HEK293T (cell line): ENCODE measurements at regions not wholly inside any gene's neighbourhood (a gene's known extent, or its start where the extent isn't known, plus 50 kb on each side); places are given as distances from the start of the nearest gene placed in this dataset.

Source experiments
- BHLHE40 ChIP-seq: fragments of 450-650 bp; IDR thresholded peaks from 2 replicates; pipeline ENCODE4 v1.6.1; 2016; ENCODE audit warnings: mild to moderate bottlenecking, moderate library complexity, borderline replicate concordance
- TARDBP ChIP-seq: fragments of 450-650 bp; IDR thresholded peaks from 2 replicates; pipeline ENCODE4 v1.6.1; 2016

DNA sequence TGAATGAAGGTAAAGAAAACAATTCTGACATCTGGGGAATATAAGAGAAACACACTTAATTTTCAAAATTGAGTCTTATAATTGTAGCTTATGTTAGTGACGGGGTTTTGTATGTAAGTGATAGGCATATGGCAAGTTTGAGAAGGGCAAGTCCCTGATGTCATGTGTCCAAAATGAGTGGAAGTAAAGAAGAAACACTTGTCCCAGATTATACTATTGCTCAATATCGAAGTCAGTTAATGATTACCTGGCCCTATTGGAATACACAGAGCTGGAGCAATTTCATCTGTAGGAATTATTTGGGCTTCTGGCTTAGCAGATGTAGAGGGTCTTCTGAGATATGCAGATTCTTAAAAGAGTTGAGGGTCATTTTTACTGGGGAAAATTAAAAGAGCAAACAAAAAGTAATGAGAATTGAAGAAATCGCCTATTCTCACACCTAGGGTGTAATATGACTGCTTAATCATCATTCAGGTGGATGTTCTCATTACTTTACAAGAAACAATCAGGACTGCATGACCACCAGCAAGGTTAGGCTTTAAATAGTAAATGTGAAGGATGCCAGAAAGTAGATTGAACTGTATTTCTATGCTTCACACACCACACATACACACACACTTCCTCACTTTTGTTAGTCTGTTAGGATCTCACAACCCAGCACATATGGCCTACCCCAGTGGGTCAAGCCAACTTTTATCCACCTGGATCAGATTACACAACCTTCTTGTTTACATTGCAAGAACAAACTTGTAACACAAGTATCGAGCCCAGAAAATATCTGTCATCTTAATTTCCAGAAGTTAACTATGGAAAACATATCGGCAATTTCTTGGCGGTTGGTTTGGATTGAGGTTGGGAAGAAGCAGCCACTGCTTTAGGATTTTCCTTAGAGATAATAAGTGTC, 183.3 kb upstream of the LRRC3B start:
- TF ChIP-seq BHLHE40 (no peak), TARDBP (no peak)
